Cardiac muscle cell (in vitro differentiated cells and primary cell): ENCODE measurements at regions not wholly inside any gene's neighbourhood (a gene's known extent, or its start where the extent isn't known, plus 50 kb on each side); places are given as distances from the start of the nearest gene placed in this dataset.
"Not testable (repeated sequence)": the region's sequence is repeated elsewhere in the genome, so short reads cannot be mapped to it uniquely, and the experiment has no call there.

Source experiments
- DNase-seq, 2 donors: peaks; one replicate each; pipeline versions ENCODE4 v3.0.0 to v3.0.0-alpha.2; 2010 to 2017; ENCODE audit warnings: low read depth in 1 of 2, low spot score in 1 of 2
- H3K27ac ChIP-seq: fragments of 200-600 bp; sonication (generic); 2 replicates; pipeline ENCODE4 v1.5.1; 2016
- H3K27me3 ChIP-seq: fragments of 200-600 bp; sonication (generic); 2 replicates; pipeline ENCODE4 v1.6.0; 2016; ENCODE audit warnings: control low read depth
- H3K36me3 ChIP-seq: fragments of 200-600 bp; sonication (generic); 2 replicates; pipeline ENCODE4 v1.5.1; 2016; ENCODE audit warnings: control low read depth
- H3K4me1 ChIP-seq: fragments of 200-600 bp; sonication (generic); 2 replicates; pipeline ENCODE4 v1.8.1; 2017; ENCODE audit warnings: low read depth, mild to moderate bottlenecking, mixed run types
- H3K4me3 ChIP-seq: fragments of 200-600 bp; sonication (generic); 2 replicates; pipeline ENCODE4 v1.5.1; 2016; ENCODE audit warnings: mild to moderate bottlenecking
- H3K9me3 ChIP-seq: fragments of 200-600 bp; sonication (generic); 2 replicates; pipeline ENCODE4 v1.5.1; 2017; ENCODE audit warnings: low read depth, mild to moderate bottlenecking, control low read depth
- TF ChIP-seq, protein P1 (sequence below): IDR thresholded peaks from 2 replicates; pipeline ENCODE4 v1.5.1; 2012; ENCODE audit warnings: low read depth, mild to moderate bottlenecking, low read length

DNA sequence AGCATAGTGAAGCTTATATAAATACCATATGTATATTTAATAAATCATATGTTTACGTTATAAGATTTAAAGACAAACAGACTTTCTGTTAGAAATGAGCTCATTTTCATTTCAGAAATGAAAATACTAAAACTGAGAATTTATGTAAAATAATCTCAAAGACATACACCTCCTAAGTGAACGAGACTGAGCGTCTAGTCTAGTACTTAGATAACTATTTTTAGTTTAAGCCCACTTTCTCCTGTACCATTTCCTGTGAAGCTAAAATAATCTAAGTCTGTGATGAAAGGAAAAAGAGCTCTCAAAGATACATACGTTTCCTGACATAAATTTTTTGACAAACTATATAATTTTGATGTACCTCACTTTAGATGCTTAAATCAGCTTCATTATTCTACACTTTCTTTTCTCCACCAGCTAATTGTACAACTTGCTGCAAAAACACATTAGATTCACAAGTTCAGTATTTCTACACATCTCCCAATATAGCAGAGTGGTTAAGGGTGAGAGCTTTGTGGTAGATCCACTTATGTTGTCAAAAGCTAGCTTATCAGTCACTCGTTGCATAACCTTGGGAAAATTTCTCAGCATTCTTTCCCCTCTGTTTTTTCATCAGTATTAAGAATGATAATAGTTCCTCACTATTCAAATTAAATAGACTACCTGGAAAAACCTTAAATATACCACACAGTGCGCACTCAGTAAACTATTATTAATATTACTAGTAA lies 703.0 kb downstream of the PLOD2 start:
- Histone ChIP-seq H3K36me3 (no peaks in the 10 kb centered on the region), H3K4me1 (peaks cover 30% of the 10 kb centered on the region), H3K4me3 (no peak overlapping the region), H3K27ac (peak overlapping the region; percentile 70), H3K9me3 (no peaks in the 10 kb centered on the region), H3K27me3 (no peaks in the 10 kb centered on the region)
- TF ChIP-seq, protein P1, sequence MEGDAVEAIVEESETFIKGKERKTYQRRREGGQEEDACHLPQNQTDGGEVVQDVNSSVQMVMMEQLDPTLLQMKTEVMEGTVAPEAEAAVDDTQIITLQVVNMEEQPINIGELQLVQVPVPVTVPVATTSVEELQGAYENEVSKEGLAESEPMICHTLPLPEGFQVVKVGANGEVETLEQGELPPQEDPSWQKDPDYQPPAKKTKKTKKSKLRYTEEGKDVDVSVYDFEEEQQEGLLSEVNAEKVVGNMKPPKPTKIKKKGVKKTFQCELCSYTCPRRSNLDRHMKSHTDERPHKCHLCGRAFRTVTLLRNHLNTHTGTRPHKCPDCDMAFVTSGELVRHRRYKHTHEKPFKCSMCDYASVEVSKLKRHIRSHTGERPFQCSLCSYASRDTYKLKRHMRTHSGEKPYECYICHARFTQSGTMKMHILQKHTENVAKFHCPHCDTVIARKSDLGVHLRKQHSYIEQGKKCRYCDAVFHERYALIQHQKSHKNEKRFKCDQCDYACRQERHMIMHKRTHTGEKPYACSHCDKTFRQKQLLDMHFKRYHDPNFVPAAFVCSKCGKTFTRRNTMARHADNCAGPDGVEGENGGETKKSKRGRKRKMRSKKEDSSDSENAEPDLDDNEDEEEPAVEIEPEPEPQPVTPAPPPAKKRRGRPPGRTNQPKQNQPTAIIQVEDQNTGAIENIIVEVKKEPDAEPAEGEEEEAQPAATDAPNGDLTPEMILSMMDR = no peak
- DNase-seq = peak in 1 of 2 donors; percentile 40

DNA sequence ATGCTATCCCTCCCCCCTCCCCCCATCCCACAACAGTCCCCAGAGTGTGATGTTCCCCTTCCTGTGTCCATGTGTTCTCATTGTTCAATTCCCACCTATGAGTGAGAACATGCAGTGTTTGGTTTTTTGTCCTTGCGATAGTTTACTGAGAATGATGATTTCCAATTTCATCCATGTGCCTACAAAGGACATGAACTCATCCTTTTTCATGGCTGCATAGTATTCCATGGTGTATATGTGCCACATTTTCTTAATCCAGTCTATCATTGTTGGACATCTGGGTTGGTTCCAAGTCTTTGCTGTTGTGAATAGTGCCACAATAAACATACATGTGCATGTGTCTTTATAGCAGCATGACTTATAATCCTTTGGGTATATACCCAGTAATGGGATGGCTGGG lies 701.3 kb downstream of the PLOD2 start:
- H3K36me3 ChIP-seq, H3K27me3 ChIP-seq, H3K4me3 ChIP-seq, H3K9me3 ChIP-seq, DNase-seq, H3K27ac ChIP-seq: not testable (repeated sequence)
- H3K4me1 ChIP-seq = peaks cover 30% of the 10 kb centered on the region

DNA sequence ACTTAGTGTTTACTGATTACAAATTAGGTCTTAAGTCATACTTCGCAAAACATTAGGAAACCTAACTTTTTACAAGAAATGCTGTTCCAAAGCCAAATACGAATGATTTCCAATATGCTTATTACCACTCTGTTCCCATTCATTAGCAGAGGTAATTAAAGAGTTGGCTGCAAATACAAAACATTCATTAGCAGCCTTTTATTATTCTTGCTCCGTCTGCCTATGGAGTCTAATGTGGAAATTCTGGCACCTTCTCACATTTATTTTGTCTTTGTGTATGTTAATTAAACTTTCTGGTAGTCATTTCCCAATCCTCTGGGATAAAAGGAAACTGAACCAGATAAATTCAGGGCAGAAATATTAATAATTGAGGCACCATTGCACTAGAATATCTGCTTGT lies 689.0 kb downstream of the PLOD2 start:
- Histone ChIP-seq H3K36me3 (no peaks in the 10 kb centered on the region), H3K4me3 (no peak overlapping the region), H3K27ac (no peak overlapping the region), H3K4me1 (no peaks in the 10 kb centered on the region), H3K27me3 (no peaks in the 10 kb centered on the region), H3K9me3 (no peaks in the 10 kb centered on the region)
- DNase-seq = no peak
- TF ChIP-seq, protein P1 = no peak

DNA sequence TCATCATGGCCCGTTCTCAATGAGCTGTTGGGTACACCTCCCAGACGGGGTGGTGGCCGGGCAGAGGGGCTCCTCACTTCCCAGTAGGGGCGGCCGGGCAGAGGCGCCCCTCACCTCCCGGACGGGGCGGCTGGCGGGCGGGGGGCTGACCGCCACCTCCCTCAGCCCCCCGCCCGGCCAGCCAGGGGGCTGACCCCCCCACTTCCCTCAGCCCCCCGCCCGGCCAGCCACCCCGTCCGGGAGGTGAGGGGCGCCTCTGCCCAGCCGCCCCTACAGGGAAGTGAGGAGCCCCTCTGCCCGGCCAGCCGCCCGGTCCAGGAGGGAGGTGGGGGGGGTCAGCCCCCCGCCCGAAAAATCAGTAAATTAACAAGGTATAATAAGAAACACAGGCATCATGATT lies 678.2 kb downstream of the PLOD2 start:
- DNase-seq, H3K27me3 ChIP-seq, H3K4me1 ChIP-seq, H3K9me3 ChIP-seq, H3K36me3 ChIP-seq, H3K4me3 ChIP-seq, H3K27ac ChIP-seq: not testable (repeated sequence)

DNA sequence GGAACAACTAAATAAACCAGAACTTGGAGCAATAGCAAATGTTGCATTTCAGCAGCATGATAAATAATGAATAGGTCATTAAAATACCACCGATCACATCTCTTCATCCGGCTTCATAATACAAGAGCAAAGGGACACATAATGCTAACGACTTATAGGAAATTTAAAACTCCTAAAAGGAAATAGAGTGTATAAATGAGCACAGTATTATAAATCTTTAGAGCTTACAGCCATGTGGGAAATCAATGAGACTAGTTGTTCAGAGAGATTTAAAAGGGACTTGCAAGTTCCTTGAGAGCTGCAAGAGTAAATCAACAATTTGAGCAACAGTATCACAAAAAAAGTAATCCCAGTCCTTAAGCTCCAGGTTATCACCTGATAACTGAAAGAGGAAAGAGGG lies 677.0 kb downstream of the PLOD2 start:
- Histone ChIP-seq H3K27me3 (no peaks in the 10 kb centered on the region), H3K4me3 (no peak overlapping the region), H3K36me3 (no peaks in the 10 kb centered on the region), H3K4me1 (no peaks in the 10 kb centered on the region), H3K9me3 (no peaks in the 10 kb centered on the region), H3K27ac (no peak overlapping the region)
- no peak for DNase-seq
- TF ChIP-seq, protein P1 = no peak

DNA sequence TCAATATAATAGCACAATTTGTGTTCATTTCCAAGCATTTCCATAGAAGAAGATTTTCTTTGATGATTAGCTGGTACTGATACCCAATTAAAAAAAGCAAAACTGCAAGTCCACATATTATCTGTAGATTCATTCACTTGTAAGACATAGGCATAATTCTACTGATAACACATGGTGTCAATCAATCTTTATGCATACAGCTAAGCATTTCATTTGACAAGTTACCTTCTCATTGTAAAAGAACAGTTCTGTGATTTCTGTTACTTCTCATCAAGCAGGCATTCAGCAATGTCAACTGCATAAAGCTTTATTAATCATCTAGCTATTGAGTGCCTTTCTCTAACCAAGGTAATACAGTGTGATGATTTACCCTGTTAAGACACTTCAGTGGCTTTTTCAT lies 672.0 kb downstream of the PLOD2 start:
- DNase-seq = no peak
- no peak overlapping the region for H3K27ac ChIP-seq
- no peaks in the 10 kb centered on the region for H3K4me1 ChIP-seq
- H3K27me3 ChIP-seq = no peaks in the 10 kb centered on the region
- H3K4me3 ChIP-seq = no peak overlapping the region
- no peaks in the 10 kb centered on the region for H3K9me3 ChIP-seq
- H3K36me3 ChIP-seq = no peaks in the 10 kb centered on the region
- TF ChIP-seq, protein P1 = no peak
